Kasumi-1 (cell line): ENCODE measurements at regions not wholly inside any gene's neighbourhood (a gene's known extent, or its start where the extent isn't known, plus 50 kb on each side); places are given as distances from the start of the nearest gene placed in this dataset.

Source experiments
- DNase-seq, 2 experiments: peaks; one replicate each; lab custom pipeline; 2025; lab: John Stamatoyannopoulos, UW

GRCh38 chr16:48887646-48888210 lies 277.7 kb upstream of the N4BP1 start:
- DNase-seq: no peak

GRCh38 chr16:48885471-48885870 lies 275.5 kb upstream of the N4BP1 start:
- no peak for DNase-seq

GRCh38 chr16:48881272-48881671 lies 271.3 kb upstream of the N4BP1 start:
- no peak for DNase-seq

- no peak for DNase-seq
These were observed 269.5 kb upstream of the N4BP1 start for GRCh38 chr16:48879223-48880122.

GRCh38 chr16:48877946-48878345 lies 268.0 kb upstream of the N4BP1 start:
- DNase-seq: no peak

- no peak for DNase-seq
These were observed 260.2 kb upstream of the N4BP1 start for GRCh38 chr16:48870141-48870540.

- no peak for DNase-seq
These were observed 255.5 kb upstream of the N4BP1 start for GRCh38 chr16:48865520-48865919.

GRCh38 chr16:48864055-48864454 lies 254.1 kb upstream of the N4BP1 start:
- DNase-seq: no peak

- no peak for DNase-seq
These were observed 252.1 kb upstream of the N4BP1 start for GRCh38 chr16:48862087-48862532.

GRCh38 chr16:48860341-48860740 lies 250.4 kb upstream of the N4BP1 start:
- DNase-seq: no peak

GRCh38 chr16:48852951-48853350 lies 243.0 kb upstream of the N4BP1 start:
- no peak for DNase-seq

- no peak for DNase-seq
These were observed 242.5 kb upstream of the N4BP1 start for GRCh38 chr16:48852458-48852857.

- no peak for DNase-seq
These were observed 240.3 kb upstream of the N4BP1 start for GRCh38 chr16:48850097-48850770.

GRCh38 chr16:48846277-48846676 lies 236.3 kb upstream of the N4BP1 start:
- no peak for DNase-seq

- no peak for DNase-seq
These were observed 235.3 kb upstream of the N4BP1 start for GRCh38 chr16:48845261-48845660.

- no peak for DNase-seq
These were observed 228.4 kb upstream of the N4BP1 start for GRCh38 chr16:48838349-48838748.

- DNase-seq: no peak
These were observed 226.7 kb upstream of the N4BP1 start for GRCh38 chr16:48836636-48837035.

GRCh38 chr16:48836067-48836466 lies 226.1 kb upstream of the N4BP1 start:
- no peak for DNase-seq

- no peak for DNase-seq
These were observed 224.6 kb upstream of the N4BP1 start for GRCh38 chr16:48834576-48834975.

- DNase-seq: no peak
These were observed 223.5 kb upstream of the N4BP1 start for GRCh38 chr16:48833461-48833860.

- DNase-seq: no peak
These were observed 221.2 kb upstream of the N4BP1 start for GRCh38 chr16:48831076-48831722.
